Panc1 (cell line): ENCODE measurements at regions not wholly inside any gene's neighbourhood (a gene's known extent, or its start where the extent isn't known, plus 50 kb on each side); places are given as distances from the start of the nearest gene placed in this dataset.

Source experiments
- ATAC-seq: fragments of 200-7000 bp; cut with Tn5 transposase; 2 replicates; pipeline ENCODE4 v1.9.1; 2020; ENCODE audit warnings: mild to moderate bottlenecking, moderate library complexity
- BruUV-seq: library from RNA; stranded (reverse); fragments of 400-500 nt; replicated peaks from 2 replicates; lab custom pipeline; 2021; lab: Mats Ljungman, UMichigan
- CTCF ChIA-PET: fragments of 300-600 bp; sonication (Branson Sonifier 250); formaldehyde crosslinking; loops from one replicate; lab custom pipeline; 2022; ENCODE audit warnings: antibody characterized with exemption; lab: Charles Lee
- POLR2A ChIA-PET: fragments of 300-600 bp; sonication (Branson Sonifier 250); formaldehyde crosslinking; loops from one replicate; lab custom pipeline; 2022; ENCODE audit warnings: antibody characterized with exemption; lab: Charles Lee
- DNase-seq: peaks from one replicate; pipeline ENCODE4 v3.0.0-alpha.2; 2010; ENCODE audit warnings: low read depth, low spot score
- H3K27ac ChIP-seq: 2 replicates; pipeline ENCODE4 v1.5.1; 2011; ENCODE audit warnings: mild to moderate bottlenecking, low read length, inconsistent platforms
- H3K27me3 ChIP-seq: fragments of 200-500 bp; sonication (Bioruptor generic); 2 replicates; pipeline ENCODE4 v1.6.0; 2014; ENCODE audit warnings: low read length, inconsistent platforms; ENCODE audit not compliant: control insufficient read depth, insufficient read depth
- H3K36me3 ChIP-seq: fragments of 200-500 bp; sonication (Bioruptor generic); 2 replicates; pipeline ENCODE4 v1.5.1; 2014; ENCODE audit warnings: inconsistent platforms, mild to moderate bottlenecking, low read length, moderate library complexity; ENCODE audit not compliant: control insufficient read depth, insufficient read depth
- H3K4me1 ChIP-seq: 2 replicates; pipeline ENCODE4 v1.5.1; 2011; ENCODE audit warnings: inconsistent platforms, mild to moderate bottlenecking, low read length, moderate library complexity; ENCODE audit not compliant: control insufficient read depth, insufficient read depth
- H3K4me3 ChIP-seq, 2 experiments: 2 replicates each; pipeline ENCODE4 v1.5.1; 2011 to 2012; ENCODE audit warnings: low read depth in 2 of 2, low read length in 2 of 2, mild to moderate bottlenecking in 2 of 2, inconsistent platforms in 1 of 2, moderate library complexity in 1 of 2
- H3K9me3 ChIP-seq: fragments of 200-500 bp; sonication (Bioruptor generic); 2 replicates; pipeline ENCODE4 v1.5.1; 2014; ENCODE audit warnings: low read depth, mild to moderate bottlenecking, inconsistent platforms, low read length, moderate library complexity; ENCODE audit not compliant: control insufficient read depth, insufficient read depth
- CTCF ChIP-seq: fragments of 450-650 bp; IDR thresholded peaks from 2 replicates; pipeline ENCODE4 v1.5.1; 2017; ENCODE audit warnings: mild to moderate bottlenecking
- POLR2AphosphoS5 ChIP-seq: IDR thresholded peaks from 2 replicates; pipeline ENCODE4 v1.6.1; 2012; ENCODE audit warnings: mild to moderate bottlenecking, low read depth, low read length, moderate library complexity
- SIN3A ChIP-seq: IDR thresholded peaks from 2 replicates; pipeline ENCODE4 v1.6.1; 2012; ENCODE audit warnings: low read depth, mild to moderate bottlenecking, low read length, moderate library complexity, borderline replicate concordance; ENCODE audit not compliant: insufficient read depth
- TCF7L2 ChIP-seq: IDR thresholded peaks from 2 replicates; pipeline ENCODE4 v1.6.1; 2011; ENCODE audit warnings: mild to moderate bottlenecking, low read depth, low read length, inconsistent platforms
- in situ Hi-C: cut with HindIII; loops from 2 replicates; pipeline ENCODE4 v1.10.0; 2016; ENCODE audit warnings: low sequenced_read_pairs, low pct_unique_long_range_greater_than_20kb
- intact Hi-C: fragments of 100-400 bp; cut with micrococcal nuclease; formaldehyde crosslinking; loops from one replicate; pipeline ENCODE4 v1.10.0; 2022; ENCODE audit not compliant: unreplicated experiment
- TF ChIP-seq, protein P1 (sequence below), 2 experiments: IDR thresholded peaks; 2 replicates each; pipeline ENCODE4 v1.6.1; 2011 to 2012; ENCODE audit warnings: low read depth in 2 of 2, control low read depth in 1 of 2, low read length in 1 of 2, mild to moderate bottlenecking in 1 of 2, moderate library complexity in 1 of 2; ENCODE audit not compliant: insufficient read depth in 1 of 2

- intact Hi-C loops (no loop called here), in situ Hi-C loops (no loop called here)
- no peak for ATAC-seq
- no peak for DNase-seq
- Histone ChIP-seq H3K9me3 (no peaks in the 10 kb centered on the region), H3K27me3 (peaks cover 7% of the 10 kb centered on the region), H3K4me1 (no peaks in the 10 kb centered on the region), H3K27ac (no peak overlapping the region), H3K4me3 (no peak overlapping the region), H3K36me3 (no peaks in the 10 kb centered on the region)
- CTCF ChIA-PET: no interaction called here
- TF ChIP-seq CTCF: no peak
- BruUV-seq: no TSS peak
- POLR2A ChIA-PET: no interaction called here
Observed at GRCh38 chr1:233496993-233497392, 116.9 kb upstream of the KCNK1 start.

DNA sequence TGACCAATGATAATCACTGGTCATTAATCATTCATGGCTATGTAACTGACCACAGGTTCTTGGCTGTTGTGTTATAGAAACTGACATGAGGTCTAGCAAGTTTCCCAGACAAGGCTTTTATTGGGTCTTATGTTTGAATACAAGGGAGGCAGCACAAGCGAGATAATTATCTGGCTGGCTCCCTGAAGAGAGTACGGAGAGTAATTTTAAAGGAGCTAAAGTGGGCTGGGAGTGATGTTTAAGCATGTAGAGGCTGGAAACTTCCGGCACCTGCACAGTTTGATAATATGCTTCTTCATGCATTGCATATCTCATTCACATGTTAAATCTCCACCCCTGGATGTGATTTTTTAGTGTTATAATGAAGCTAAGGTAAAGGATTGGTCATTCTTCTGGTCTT, 116.2 kb upstream of the KCNK1 start:
- H3K36me3 ChIP-seq: no peaks in the 10 kb centered on the region
- DNase-seq: no peak
- ChIA-PET POLR2A (no interaction called here), CTCF (no interaction called here)
- in situ Hi-C loops (no loop called here), intact Hi-C loops (no loop called here)
- no peaks in the 10 kb centered on the region for H3K4me1 ChIP-seq
- peaks cover 7% of the 10 kb centered on the region for H3K27me3 ChIP-seq
- no peak overlapping the region for H3K27ac ChIP-seq
- ATAC-seq: no peak
- no TSS peak for BruUV-seq
- no peaks in the 10 kb centered on the region for H3K9me3 ChIP-seq
- no peak overlapping the region for H3K4me3 ChIP-seq
- TF ChIP-seq POLR2AphosphoS5 (no peak), TCF7L2 (no peak), CTCF (no peak)

DNA sequence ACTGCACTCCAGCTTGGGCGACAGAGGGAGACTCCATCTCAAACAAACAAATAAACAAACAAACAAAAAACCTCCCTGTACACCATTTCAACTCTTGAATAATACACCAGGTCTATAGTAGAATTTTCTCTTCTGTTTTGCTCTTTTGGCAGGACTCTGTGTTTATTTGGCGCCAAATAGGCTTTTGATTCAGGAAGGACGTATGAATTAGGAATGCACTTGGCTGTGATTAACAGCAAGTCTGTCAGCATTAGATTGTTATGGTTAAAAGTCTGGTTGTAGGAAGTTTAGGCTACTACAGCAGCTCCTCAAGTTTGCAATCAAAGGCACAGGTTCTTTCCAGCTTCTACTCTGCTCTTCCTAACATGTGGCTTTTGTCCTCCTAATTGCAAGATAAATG, 113.8 kb upstream of the KCNK1 start:
- DNase-seq: no peak
- no peak overlapping the region for H3K4me3 ChIP-seq
- in situ Hi-C loops (no loop called here), intact Hi-C loops (no loop called here)
- no TSS peak for BruUV-seq
- TF ChIP-seq POLR2AphosphoS5 (no peak), TCF7L2 (no peak), SIN3A (no peak)
- TF ChIP-seq, protein P1, sequence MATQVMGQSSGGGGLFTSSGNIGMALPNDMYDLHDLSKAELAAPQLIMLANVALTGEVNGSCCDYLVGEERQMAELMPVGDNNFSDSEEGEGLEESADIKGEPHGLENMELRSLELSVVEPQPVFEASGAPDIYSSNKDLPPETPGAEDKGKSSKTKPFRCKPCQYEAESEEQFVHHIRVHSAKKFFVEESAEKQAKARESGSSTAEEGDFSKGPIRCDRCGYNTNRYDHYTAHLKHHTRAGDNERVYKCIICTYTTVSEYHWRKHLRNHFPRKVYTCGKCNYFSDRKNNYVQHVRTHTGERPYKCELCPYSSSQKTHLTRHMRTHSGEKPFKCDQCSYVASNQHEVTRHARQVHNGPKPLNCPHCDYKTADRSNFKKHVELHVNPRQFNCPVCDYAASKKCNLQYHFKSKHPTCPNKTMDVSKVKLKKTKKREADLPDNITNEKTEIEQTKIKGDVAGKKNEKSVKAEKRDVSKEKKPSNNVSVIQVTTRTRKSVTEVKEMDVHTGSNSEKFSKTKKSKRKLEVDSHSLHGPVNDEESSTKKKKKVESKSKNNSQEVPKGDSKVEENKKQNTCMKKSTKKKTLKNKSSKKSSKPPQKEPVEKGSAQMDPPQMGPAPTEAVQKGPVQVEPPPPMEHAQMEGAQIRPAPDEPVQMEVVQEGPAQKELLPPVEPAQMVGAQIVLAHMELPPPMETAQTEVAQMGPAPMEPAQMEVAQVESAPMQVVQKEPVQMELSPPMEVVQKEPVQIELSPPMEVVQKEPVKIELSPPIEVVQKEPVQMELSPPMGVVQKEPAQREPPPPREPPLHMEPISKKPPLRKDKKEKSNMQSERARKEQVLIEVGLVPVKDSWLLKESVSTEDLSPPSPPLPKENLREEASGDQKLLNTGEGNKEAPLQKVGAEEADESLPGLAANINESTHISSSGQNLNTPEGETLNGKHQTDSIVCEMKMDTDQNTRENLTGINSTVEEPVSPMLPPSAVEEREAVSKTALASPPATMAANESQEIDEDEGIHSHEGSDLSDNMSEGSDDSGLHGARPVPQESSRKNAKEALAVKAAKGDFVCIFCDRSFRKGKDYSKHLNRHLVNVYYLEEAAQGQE (IDR thresholded peaks at IDR 0.05; ENCODE audit: insufficient read depth in 1 of 2, low read depth in 2 of 2, low read length in 1 of 2): no peak
- H3K27me3 ChIP-seq: peaks cover 4% of the 10 kb centered on the region
- POLR2A ChIA-PET: no interaction called here
- CTCF ChIA-PET: no interaction called here
- ATAC-seq: no peak
- H3K27ac ChIP-seq: no peak overlapping the region
- H3K36me3 ChIP-seq: no peaks in the 10 kb centered on the region
- H3K4me1 ChIP-seq: no peaks in the 10 kb centered on the region
- no peaks in the 10 kb centered on the region for H3K9me3 ChIP-seq
